ENCODE measurements at regions not wholly inside any gene's neighbourhood (a gene's known extent, or its start where the extent isn't known, plus 50 kb on each side); places are given as distances from the start of the nearest gene placed in this dataset.

DNA sequence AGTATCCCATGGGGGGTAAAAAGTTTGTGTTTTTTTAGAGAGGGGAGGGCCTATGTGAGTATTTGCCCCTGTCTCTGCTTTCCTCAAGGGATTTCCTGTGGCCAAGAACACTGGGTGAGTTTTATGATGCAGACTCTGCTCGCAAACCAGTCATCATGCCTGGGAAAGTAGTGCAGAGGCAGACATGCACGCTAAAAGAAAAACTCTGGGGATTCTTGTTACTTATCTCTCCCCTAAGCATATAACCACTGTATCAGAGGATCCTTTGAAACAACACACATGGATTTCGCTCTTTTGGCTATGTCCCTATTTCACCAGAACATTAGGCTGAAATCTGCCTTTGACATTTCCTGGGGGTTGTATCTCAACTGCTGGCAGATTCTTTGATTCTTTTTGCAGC lies 1845.8 kb upstream of the SEL1L start:
- no peaks in the 10 kb centered on the region for H3K27me3 ChIP-seq (ENCODE audit: control insufficient read depth, insufficient read depth, low read length)
- H3K36me3 ChIP-seq (ENCODE audit: control insufficient read depth, insufficient read depth, low read length) = no peaks in the 10 kb centered on the region
- ChIA-PET CTCF (no interaction called here), POLR2A (no interaction called here)
- no peak overlapping the region for H3K4me3 ChIP-seq (ENCODE audit: low read depth in 2 of 2, low read length in 2 of 2)
- DNase-seq (ENCODE audit: low read depth, low spot score) (no peak), ATAC-seq (no peak)
- no peak for TF ChIP-seq SIN3A (IDR thresholded peaks at IDR 0.05; ENCODE audit: borderline replicate concordance, insufficient read depth, low read depth, low read length)
- no peak for TF ChIP-seq TCF7L2 (IDR thresholded peaks at IDR 0.05; ENCODE audit: low read depth, low read length)
- TF ChIP-seq POLR2AphosphoS5 (IDR thresholded peaks at IDR 0.05; ENCODE audit: low read depth, low read length) = no peak
- TF ChIP-seq, protein P1, sequence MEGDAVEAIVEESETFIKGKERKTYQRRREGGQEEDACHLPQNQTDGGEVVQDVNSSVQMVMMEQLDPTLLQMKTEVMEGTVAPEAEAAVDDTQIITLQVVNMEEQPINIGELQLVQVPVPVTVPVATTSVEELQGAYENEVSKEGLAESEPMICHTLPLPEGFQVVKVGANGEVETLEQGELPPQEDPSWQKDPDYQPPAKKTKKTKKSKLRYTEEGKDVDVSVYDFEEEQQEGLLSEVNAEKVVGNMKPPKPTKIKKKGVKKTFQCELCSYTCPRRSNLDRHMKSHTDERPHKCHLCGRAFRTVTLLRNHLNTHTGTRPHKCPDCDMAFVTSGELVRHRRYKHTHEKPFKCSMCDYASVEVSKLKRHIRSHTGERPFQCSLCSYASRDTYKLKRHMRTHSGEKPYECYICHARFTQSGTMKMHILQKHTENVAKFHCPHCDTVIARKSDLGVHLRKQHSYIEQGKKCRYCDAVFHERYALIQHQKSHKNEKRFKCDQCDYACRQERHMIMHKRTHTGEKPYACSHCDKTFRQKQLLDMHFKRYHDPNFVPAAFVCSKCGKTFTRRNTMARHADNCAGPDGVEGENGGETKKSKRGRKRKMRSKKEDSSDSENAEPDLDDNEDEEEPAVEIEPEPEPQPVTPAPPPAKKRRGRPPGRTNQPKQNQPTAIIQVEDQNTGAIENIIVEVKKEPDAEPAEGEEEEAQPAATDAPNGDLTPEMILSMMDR (IDR thresholded peaks at IDR 0.05) = no peak
- TF ChIP-seq, protein P2, sequence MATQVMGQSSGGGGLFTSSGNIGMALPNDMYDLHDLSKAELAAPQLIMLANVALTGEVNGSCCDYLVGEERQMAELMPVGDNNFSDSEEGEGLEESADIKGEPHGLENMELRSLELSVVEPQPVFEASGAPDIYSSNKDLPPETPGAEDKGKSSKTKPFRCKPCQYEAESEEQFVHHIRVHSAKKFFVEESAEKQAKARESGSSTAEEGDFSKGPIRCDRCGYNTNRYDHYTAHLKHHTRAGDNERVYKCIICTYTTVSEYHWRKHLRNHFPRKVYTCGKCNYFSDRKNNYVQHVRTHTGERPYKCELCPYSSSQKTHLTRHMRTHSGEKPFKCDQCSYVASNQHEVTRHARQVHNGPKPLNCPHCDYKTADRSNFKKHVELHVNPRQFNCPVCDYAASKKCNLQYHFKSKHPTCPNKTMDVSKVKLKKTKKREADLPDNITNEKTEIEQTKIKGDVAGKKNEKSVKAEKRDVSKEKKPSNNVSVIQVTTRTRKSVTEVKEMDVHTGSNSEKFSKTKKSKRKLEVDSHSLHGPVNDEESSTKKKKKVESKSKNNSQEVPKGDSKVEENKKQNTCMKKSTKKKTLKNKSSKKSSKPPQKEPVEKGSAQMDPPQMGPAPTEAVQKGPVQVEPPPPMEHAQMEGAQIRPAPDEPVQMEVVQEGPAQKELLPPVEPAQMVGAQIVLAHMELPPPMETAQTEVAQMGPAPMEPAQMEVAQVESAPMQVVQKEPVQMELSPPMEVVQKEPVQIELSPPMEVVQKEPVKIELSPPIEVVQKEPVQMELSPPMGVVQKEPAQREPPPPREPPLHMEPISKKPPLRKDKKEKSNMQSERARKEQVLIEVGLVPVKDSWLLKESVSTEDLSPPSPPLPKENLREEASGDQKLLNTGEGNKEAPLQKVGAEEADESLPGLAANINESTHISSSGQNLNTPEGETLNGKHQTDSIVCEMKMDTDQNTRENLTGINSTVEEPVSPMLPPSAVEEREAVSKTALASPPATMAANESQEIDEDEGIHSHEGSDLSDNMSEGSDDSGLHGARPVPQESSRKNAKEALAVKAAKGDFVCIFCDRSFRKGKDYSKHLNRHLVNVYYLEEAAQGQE (IDR thresholded peaks at IDR 0.05; ENCODE audit: insufficient read depth in 1 of 2, low read depth in 2 of 2, low read length in 1 of 2) = no peak
- no peak overlapping the region for H3K27ac ChIP-seq (ENCODE audit: low read length)
- in situ Hi-C loops (cut with HindIII; ENCODE audit: low pct_unique_long_range_greater_than_20kb, low sequenced_read_pairs) (no loop called here), intact Hi-C loops (cut with micrococcal nuclease; ENCODE audit: unreplicated experiment) (no loop called here)
- no peaks in the 10 kb centered on the region for H3K9me3 ChIP-seq (ENCODE audit: control insufficient read depth, insufficient read depth, low read depth, low read length)
- no peaks in the 10 kb centered on the region for H3K4me1 ChIP-seq (ENCODE audit: control insufficient read depth, insufficient read depth, low read length)
- no TSS peak for BruUV-seq (replicated peaks)

GRCh38 chr14:83384253-83384652 lies 1850.6 kb upstream of the SEL1L start:
- BruUV-seq (replicated peaks) = no TSS peak
- Histone ChIP-seq H3K4me3 (ENCODE audit: low read depth in 2 of 2, low read length in 2 of 2) (no peak overlapping the region), H3K36me3 (ENCODE audit: control insufficient read depth, insufficient read depth, low read length) (no peaks in the 10 kb centered on the region), H3K27me3 (ENCODE audit: control insufficient read depth, insufficient read depth, low read length) (no peaks in the 10 kb centered on the region), H3K27ac (ENCODE audit: low read length) (no peak overlapping the region), H3K9me3 (ENCODE audit: control insufficient read depth, insufficient read depth, low read depth, low read length) (no peaks in the 10 kb centered on the region), H3K4me1 (ENCODE audit: control insufficient read depth, insufficient read depth, low read length) (no peaks in the 10 kb centered on the region)
- in situ Hi-C loops (cut with HindIII; ENCODE audit: low pct_unique_long_range_greater_than_20kb, low sequenced_read_pairs) = no loop called here
- TF ChIP-seq POLR2AphosphoS5 (IDR thresholded peaks at IDR 0.05; ENCODE audit: low read depth, low read length) = no peak
- TF ChIP-seq SIN3A (IDR thresholded peaks at IDR 0.05; ENCODE audit: borderline replicate concordance, insufficient read depth, low read depth, low read length) = no peak
- TF ChIP-seq, protein P2 (IDR thresholded peaks at IDR 0.05; ENCODE audit: insufficient read depth in 1 of 2, low read depth in 2 of 2, low read length in 1 of 2) = no peak
- no peak for TF ChIP-seq TCF7L2 (IDR thresholded peaks at IDR 0.05; ENCODE audit: low read depth, low read length)
- TF ChIP-seq, protein P1 (IDR thresholded peaks at IDR 0.05) = no peak
- ATAC-seq (no peak), DNase-seq (ENCODE audit: low read depth, low spot score) (no peak)
- ChIA-PET CTCF (no interaction called here), POLR2A (no interaction called here)
- intact Hi-C loops (cut with micrococcal nuclease; ENCODE audit: unreplicated experiment) = no loop called here
